H1 (cell line): ENCODE measurements at regions not wholly inside any gene's neighbourhood (a gene's known extent, or its start where the extent isn't known, plus 50 kb on each side); places are given as distances from the start of the nearest gene placed in this dataset.

Experiments used
- CTCF ChIA-PET: fragments of 300-600 bp; sonication (Branson Sonifier 250); formaldehyde crosslinking; loops from one replicate; lab custom pipeline; 2021; ENCODE audit not compliant: partially characterized antibody; lab: Charles Lee
- POLR2A ChIA-PET: fragments of 300-600 bp; sonication (Branson Sonifier 250); formaldehyde crosslinking; loops from one replicate; lab custom pipeline; 2021; ENCODE audit warnings: inconsistent platforms; ENCODE audit not compliant: partially characterized antibody; lab: Charles Lee
- DNase-seq, 2 experiments: peaks; one replicate each; pipeline versions ENCODE4 v3.0.0 to v3.0.0-alpha.2; 2010 to 2022; ENCODE audit warnings: low spot score in 2 of 2, low read depth in 1 of 2, mixed read lengths in 1 of 2
- FAIRE-seq: peaks from 2 replicates; lab custom pipeline; 2011; peaks lifted over from hg19 to GRCh38; lab: Jason Lieb, UNC
- H2AFZ ChIP-seq: 2 replicates; pipeline ENCODE4 v1.8.1; 2012; ENCODE audit warnings: low read length, inconsistent platforms
- H2AK5ac ChIP-seq: 2 replicates; pipeline ENCODE4 v1.6.1; 2013; ENCODE audit warnings: low read depth, low read length
- H2BK120ac ChIP-seq: replicated peaks from 2 replicates; pipeline ENCODE3; 2013; ENCODE audit warnings: low read depth, low read length, inconsistent platforms
- H2BK12ac ChIP-seq: 2 replicates; pipeline ENCODE4 v1.6.1; 2013; ENCODE audit warnings: low read depth, low read length
- H2BK15ac ChIP-seq: 2 replicates; pipeline ENCODE4 v1.6.1; 2013; ENCODE audit warnings: low read length
- H2BK20ac ChIP-seq: 2 replicates; pipeline ENCODE4 v1.6.1; 2013; ENCODE audit warnings: low read length
- H2BK5ac ChIP-seq: 2 replicates; pipeline ENCODE4 v1.6.1; 2013; ENCODE audit warnings: low read depth, low read length
- H3K14ac ChIP-seq: 2 replicates; pipeline ENCODE4 v1.6.1; 2013; ENCODE audit warnings: inconsistent platforms; ENCODE audit not compliant: insufficient read length
- H3K18ac ChIP-seq: 2 replicates; pipeline ENCODE4 v1.6.1; 2013; ENCODE audit warnings: low read length; ENCODE audit errors: extremely low read depth
- H3K23ac ChIP-seq: 2 replicates; pipeline ENCODE4 v1.6.1; 2013; ENCODE audit warnings: inconsistent platforms; ENCODE audit not compliant: insufficient read length
- H3K23me2 ChIP-seq: 2 replicates; pipeline ENCODE4 v1.6.1; 2013; ENCODE audit warnings: low read depth, low read length
- H3K27ac ChIP-seq: 2 replicates; pipeline ENCODE4 v1.6.1; 2011; ENCODE audit warnings: low read depth, low read length, inconsistent platforms
- H3K27me3 ChIP-seq, 4 experiments: replicated peaks in 1 of 4; 1 replicate in 1 of 4; 2 replicates in 3 of 4; pipeline versions ENCODE4 v1.6.1 to v1.8.1; 2011 to 2013; ENCODE audit warnings: low read length in 3 of 4, mild to moderate bottlenecking in 3 of 4, inconsistent platforms in 2 of 4, mixed read lengths in 2 of 4, moderate library complexity in 1 of 4; ENCODE audit not compliant: control insufficient read depth in 3 of 4, insufficient read depth in 3 of 4; ENCODE audit errors: extremely low read depth in 1 of 4
- H3K36me3 ChIP-seq, 4 experiments: 2 replicates each; pipeline versions ENCODE4 v1.6.1 to v1.8.1; 2011 to 2013; ENCODE audit warnings: mild to moderate bottlenecking in 4 of 4, low read length in 3 of 4, moderate library complexity in 2 of 4, control low read depth in 1 of 4, inconsistent platforms in 1 of 4; ENCODE audit not compliant: insufficient read depth in 4 of 4, control insufficient read depth in 2 of 4
- H3K4ac ChIP-seq: replicated peaks from 2 replicates; pipeline ENCODE3; 2013; ENCODE audit warnings: low read length, low read depth, mixed read lengths, inconsistent platforms; ENCODE audit not compliant: insufficient read length
- H3K4me1 ChIP-seq, 4 experiments: replicated peaks in 1 of 4; 1 replicate in 1 of 4; 2 replicates in 3 of 4; pipeline versions ENCODE4 v1.6.1 to v1.8.1; 2011 to 2013; ENCODE audit warnings: low read length in 3 of 4, inconsistent platforms in 2 of 4, mixed read lengths in 1 of 4; ENCODE audit not compliant: insufficient read depth in 4 of 4, control insufficient read depth in 3 of 4
- H3K4me2 ChIP-seq, 2 experiments: 2 replicates each; pipeline versions ENCODE4 v1.6.1 to v1.8.1; 2011 to 2013; ENCODE audit warnings: low read depth in 2 of 2, low read length in 2 of 2, control low read depth in 1 of 2, inconsistent platforms in 1 of 2, mild to moderate bottlenecking in 1 of 2; ENCODE audit not compliant: insufficient read depth in 1 of 2
- H3K4me3 ChIP-seq, 4 experiments: fragments of 200-600, 300-600 bp in 1 of 4; sonication (generic), shearing (Covaris generic), sonication (Bioruptor Twin) in 1 of 4; 2 replicates each; pipeline versions ENCODE4 v1.5.1 to v1.8.1; 2011 to 2016; ENCODE audit warnings: low read length in 4 of 4, low read depth in 3 of 4, control low read depth in 2 of 4, inconsistent platforms in 2 of 4, mild to moderate bottlenecking in 2 of 4, mixed read lengths in 1 of 4, moderate library complexity in 1 of 4; ENCODE audit not compliant: insufficient read depth in 2 of 4; ENCODE audit errors: extremely low read depth in 1 of 4
- H3K56ac ChIP-seq: replicated peaks from 2 replicates; pipeline ENCODE3; 2013; ENCODE audit warnings: low read depth, mild to moderate bottlenecking, mixed read lengths, low read length, inconsistent platforms; ENCODE audit not compliant: insufficient read length
- H3K79me1 ChIP-seq: 2 replicates; pipeline ENCODE4 v1.6.1; 2013; ENCODE audit warnings: low read depth, low read length, control low read depth
- H3K79me2 ChIP-seq, 2 experiments: 2 replicates each; pipeline versions ENCODE4 v1.6.1 to v1.8.1; 2012 to 2013; ENCODE audit warnings: low read length in 2 of 2, mild to moderate bottlenecking in 2 of 2, inconsistent platforms in 1 of 2; ENCODE audit not compliant: insufficient read depth in 2 of 2, control insufficient read depth in 1 of 2
- H3K9ac ChIP-seq, 4 experiments: replicated peaks in 1 of 4; 1 replicate in 1 of 4; 2 replicates in 3 of 4; pipeline versions ENCODE4 v1.6.1 to v1.8.1; 2011 to 2013; ENCODE audit warnings: low read depth in 3 of 4, low read length in 3 of 4, control low read depth in 2 of 4, mild to moderate bottlenecking in 2 of 4, moderate library complexity in 2 of 4, inconsistent platforms in 1 of 4; ENCODE audit errors: extremely low read depth in 1 of 4
- H3K9me3 ChIP-seq, 2 experiments: 2 replicates each; pipeline versions ENCODE4 v1.6.1 to v1.8.1; 2012 to 2013; ENCODE audit warnings: mild to moderate bottlenecking in 2 of 2, moderate library complexity in 2 of 2, control low read depth in 1 of 2, inconsistent platforms in 1 of 2, low read depth in 1 of 2, low read length in 1 of 2, mixed read lengths in 1 of 2; ENCODE audit not compliant: insufficient read depth in 2 of 2
- H4K20me1 ChIP-seq, 2 experiments: replicated peaks in 1 of 2; 2 replicates each; pipeline versions ENCODE3 to v1.8.1; 2011 to 2013; ENCODE audit warnings: inconsistent platforms in 2 of 2, low read length in 2 of 2, mild to moderate bottlenecking in 1 of 2; ENCODE audit not compliant: insufficient read depth in 2 of 2, control insufficient read depth in 1 of 2
- H4K5ac ChIP-seq: 2 replicates; pipeline ENCODE4 v1.6.1; 2013; ENCODE audit warnings: low read length, low read depth, mixed read lengths, inconsistent platforms; ENCODE audit not compliant: insufficient read length
- H4K8ac ChIP-seq: 2 replicates; pipeline ENCODE4 v1.8.0; 2013; ENCODE audit warnings: mild to moderate bottlenecking, moderate library complexity, low read length, inconsistent platforms; ENCODE audit not compliant: insufficient read depth; ENCODE audit errors: extremely low read depth
- H4K91ac ChIP-seq: replicated peaks from 2 replicates; pipeline ENCODE3; 2013; ENCODE audit warnings: low read length, mixed read lengths, inconsistent platforms; ENCODE audit not compliant: insufficient read length
- WGBS, 2 experiments: shearing (Covaris generic) in 1 of 2; methylation state at CpG; one replicate each; pipeline versions ENCODE4 v1.1.6 to v1.1.7; 2013 to 2015; ENCODE audit warnings: low lambda C conversion rate in 2 of 2, mixed read lengths in 2 of 2, inconsistent platforms in 1 of 2, low coverage in 1 of 2, missing lambda C conversion rate in 1 of 2; ENCODE audit not compliant: insufficient replicate concordance in 2 of 2, insufficient coverage in 1 of 2, insufficient read length in 1 of 2; ENCODE audit errors: extremely low coverage in 1 of 2, missing lambda C conversion rate in 1 of 2; 5-methylcytosine and 5-hydroxymethylcytosine counted together
- TF ChIP-seq, protein P1 (sequence below): IDR thresholded peaks from 2 replicates; pipeline ENCODE4 v1.6.1; 2012; ENCODE audit warnings: inconsistent platforms

GRCh38 chr1:199311478-199312262, 672.8 kb downstream of the PTPRC start:
- Histone ChIP-seq H3K4me1 (peaks cover 0 to 3% (median 0%) of the 10 kb centered on the region in 4 experiments; a peak in 2 of 7 replicates), H3K27ac (peak overlapping the region; percentile 58; the same call in 1 of the 2 replicates), H2AK5ac (no peak overlapping the region), H2BK15ac (no peak overlapping the region), H4K20me1 (no peaks in the 10 kb centered on the region), H3K23ac (no peak overlapping the region), H4K91ac (no peak overlapping the region), H2BK12ac (peak overlapping the region; percentile 18; the same call in 1 of the 2 replicates), H3K14ac (no peak overlapping the region), H3K23me2 (no peaks in the 10 kb centered on the region), H3K36me3 (no peaks in the 10 kb centered on the region), H2BK120ac (no peak overlapping the region), H4K8ac (no peak overlapping the region), H3K9ac (no peak overlapping the region), H3K4me3 (peak overlapping the region in 1 of 4 experiments; percentile 19; a peak in 1 of 8 replicates), H3K9me3 (no peaks in the 10 kb centered on the region), H2BK5ac (no peak overlapping the region), H3K4me2 (peak overlapping the region; percentile 8 to 26; a peak in 2 of 4 replicates), H3K18ac (peak overlapping the region; percentile 10; the same call in 1 of the 2 replicates), H3K79me1 (no peaks in the 10 kb centered on the region), H3K79me2 (no peaks in the 10 kb centered on the region), H3K56ac (no peak overlapping the region), H4K5ac (no peak overlapping the region), H3K27me3 (no peaks in the 10 kb centered on the region), H2AFZ (no peak overlapping the region), H2BK20ac (no peak overlapping the region), H3K4ac (no peak overlapping the region)
- POLR2A ChIA-PET: no interaction called here
- DNase-seq: peak in 1 of 2 experiments; percentile 15
- CTCF ChIA-PET: interaction anchor here (0.6 to 1.4 kb wide), 3 partner anchors 123 to 523 kb away, joined by 3 to 4 read pairs (median 3); no protein-coding TSS in a partner anchor
- peak; percentile 69 for FAIRE-seq
- 70% methylated on average over 5 of the region's 5 CpGs; no CpG with 5 or more reads in 1 of the 2 experiments for WGBS, 2 experiments
- TF ChIP-seq, protein P1, sequence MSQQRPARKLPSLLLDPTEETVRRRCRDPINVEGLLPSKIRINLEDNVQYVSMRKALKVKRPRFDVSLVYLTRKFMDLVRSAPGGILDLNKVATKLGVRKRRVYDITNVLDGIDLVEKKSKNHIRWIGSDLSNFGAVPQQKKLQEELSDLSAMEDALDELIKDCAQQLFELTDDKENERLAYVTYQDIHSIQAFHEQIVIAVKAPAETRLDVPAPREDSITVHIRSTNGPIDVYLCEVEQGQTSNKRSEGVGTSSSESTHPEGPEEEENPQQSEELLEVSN: no peak
